T-helper 2 cell treated with Interferon-gamma antibody and Interleukin-4, amounts not matched to agents 100 ng/mL and 5 ng/mL, for 36 hours (primary cell): ENCODE measurements at regions not wholly inside any gene's neighbourhood (a gene's known extent, or its start where the extent isn't known, plus 50 kb on each side); places are given as distances from the start of the nearest gene placed in this dataset.
"Not testable (repeated sequence)": the region's sequence is repeated elsewhere in the genome, so short reads cannot be mapped to it uniquely, and the experiment has no call there.

ENCODE experiments used
- intact Hi-C: fragments of 100-400 bp; cut with micrococcal nuclease; formaldehyde crosslinking; loops from one replicate; pipeline ENCODE4 v1.15.1; 2023

DNA sequence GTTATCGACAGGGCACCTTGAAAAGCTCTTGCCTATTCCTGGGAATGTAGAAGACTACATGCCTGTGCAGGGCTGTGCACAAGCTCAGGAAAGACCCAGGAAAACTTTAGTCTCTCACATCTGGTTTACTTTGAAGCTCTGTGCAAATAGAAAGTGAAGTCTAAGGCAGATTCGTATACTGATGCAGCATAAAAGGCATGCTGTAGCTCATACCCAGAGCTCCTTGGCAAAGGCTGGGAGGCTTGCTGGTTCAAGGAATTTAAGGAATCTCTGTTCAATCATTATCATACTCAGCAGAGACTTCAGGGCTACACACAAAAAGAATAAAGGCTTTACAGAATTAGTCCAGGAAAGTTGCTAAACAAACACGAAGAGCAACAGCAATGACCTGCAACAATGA lies 192.0 kb downstream of the OTUD1 start:
- intact Hi-C loops = no loop called here

DNA sequence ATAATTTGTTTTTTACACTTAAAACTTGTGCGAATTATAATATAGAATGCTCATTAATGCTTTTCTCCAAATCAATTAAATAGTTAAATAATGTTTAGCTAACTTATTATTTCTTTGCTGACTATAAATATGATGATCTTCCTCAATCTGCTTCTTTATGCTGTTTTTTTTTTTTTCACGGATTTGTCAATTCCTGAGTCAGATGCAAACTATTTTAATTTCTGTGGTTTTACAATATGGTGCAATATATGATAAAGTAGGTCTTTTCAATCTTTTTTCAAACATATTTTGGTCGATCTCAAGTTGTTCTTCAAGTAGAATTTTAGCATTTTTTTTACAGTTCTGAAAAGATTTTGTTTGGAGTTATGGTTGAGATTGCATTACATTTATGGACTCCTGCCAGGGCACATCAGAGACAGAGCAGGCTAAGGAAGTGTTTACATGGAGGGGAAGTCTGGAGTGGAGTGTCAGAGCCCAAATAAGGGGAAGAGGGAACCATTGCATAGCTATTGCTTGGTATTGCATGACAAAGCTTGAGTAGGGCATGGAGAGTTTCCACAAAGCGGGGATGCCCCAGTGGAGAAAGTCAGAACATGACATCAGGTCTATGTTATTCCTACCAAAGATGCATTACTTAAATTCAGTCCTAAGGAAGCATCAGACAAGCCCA lies 204.4 kb downstream of the OTUD1 start:
- intact Hi-C loops = no loop called here

DNA sequence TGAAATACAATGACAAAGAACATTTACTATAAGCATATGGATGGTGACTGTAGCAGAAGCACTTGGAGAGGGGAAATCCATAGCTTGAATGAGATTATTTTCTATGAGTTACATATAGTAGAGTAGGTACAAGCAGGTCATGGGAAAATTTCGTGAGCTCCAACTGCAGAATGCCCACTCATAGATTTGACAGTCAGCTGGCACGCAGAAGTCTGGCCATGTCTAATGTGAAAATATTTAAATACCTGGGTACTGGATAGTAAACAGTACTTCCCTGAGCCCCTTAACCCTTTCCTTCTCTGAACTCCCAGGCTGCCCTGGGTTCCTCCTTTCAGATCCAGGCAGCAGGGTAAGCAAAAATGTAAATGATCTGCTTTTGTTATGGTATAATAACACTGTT lies 209.7 kb downstream of the OTUD1 start:
- intact Hi-C loops = no loop called here

DNA sequence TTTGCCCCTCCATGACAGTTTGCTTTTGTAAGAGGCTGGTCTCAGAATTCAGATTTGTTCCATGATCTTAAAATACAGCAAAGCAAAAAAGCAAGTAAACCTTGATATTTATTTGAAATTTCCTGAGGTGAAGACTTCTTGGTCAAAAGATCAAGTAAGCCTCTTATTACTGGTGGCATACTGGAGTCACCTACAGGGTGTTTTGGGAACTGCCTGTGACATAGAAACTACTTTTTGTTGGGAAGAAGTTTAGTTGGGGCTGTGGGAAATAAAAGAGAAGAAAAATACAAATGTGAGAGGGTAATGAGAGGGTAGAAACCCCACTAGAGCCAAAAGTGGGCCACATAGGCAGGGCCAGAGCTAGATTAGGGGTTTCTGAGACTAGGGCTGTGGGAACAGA lies 217.9 kb downstream of the OTUD1 start:
- intact Hi-C loops = no loop called here

DNA sequence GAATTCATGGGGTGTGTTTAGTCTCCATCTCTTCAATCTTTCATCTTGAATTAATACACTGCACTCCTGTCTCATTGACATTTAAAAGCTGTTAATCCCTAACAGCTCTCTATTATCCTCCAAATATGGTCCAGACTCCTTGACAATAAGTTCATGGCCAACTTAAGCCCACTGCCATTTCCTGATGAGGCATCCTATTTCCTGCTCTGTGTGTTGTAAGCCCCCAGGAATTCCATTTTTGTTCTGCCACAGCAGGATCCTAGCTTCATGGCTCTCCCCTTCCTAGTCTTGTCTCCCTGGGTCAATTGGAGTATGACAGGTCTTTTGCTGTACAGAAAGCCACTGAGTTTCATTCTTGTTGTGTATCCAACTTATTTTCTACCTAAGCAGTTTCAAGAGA lies 218.8 kb downstream of the OTUD1 start:
- intact Hi-C loops = no loop called here

DNA sequence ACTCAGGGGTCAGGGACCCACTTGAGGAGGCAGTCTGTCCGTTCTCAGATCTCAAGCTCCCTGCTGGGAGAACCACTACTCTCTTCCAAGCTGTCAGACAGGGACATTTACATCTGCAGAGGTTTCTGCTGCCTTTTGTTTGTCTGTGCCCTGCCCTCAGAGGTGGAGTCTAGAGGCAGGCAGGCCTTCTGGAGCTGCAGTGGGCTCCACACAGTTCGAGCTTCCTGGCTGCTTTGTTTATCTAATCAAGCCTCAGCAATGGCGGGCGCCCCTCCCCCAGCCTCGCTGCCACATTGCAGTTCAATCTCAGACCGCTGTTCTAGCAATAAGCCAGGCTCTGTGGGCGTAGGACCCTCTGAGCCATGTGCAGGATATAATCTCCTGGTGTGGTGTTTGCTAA lies 233.0 kb downstream of the OTUD1 start:
- intact Hi-C loops = not testable (repeated sequence)

DNA sequence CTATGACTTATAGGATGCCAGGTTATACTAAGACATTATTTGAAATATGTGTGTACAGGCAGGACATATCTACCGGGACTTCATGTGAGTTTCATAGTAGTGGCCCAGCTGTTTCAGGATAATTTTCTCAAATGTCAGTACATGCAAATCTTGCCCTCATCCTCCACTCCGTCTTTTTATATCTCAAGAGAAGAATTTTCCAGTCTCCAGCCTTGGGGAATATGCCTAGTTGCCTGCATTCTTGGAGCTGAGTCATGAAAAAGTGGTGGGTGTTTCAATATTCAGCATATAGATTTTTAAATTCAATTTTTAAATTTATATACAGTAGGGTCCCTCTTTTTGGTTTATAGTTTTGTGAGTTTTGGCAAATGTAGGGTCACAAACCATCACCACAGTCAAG lies 236.7 kb downstream of the OTUD1 start:
- intact Hi-C loops = no loop called here

DNA sequence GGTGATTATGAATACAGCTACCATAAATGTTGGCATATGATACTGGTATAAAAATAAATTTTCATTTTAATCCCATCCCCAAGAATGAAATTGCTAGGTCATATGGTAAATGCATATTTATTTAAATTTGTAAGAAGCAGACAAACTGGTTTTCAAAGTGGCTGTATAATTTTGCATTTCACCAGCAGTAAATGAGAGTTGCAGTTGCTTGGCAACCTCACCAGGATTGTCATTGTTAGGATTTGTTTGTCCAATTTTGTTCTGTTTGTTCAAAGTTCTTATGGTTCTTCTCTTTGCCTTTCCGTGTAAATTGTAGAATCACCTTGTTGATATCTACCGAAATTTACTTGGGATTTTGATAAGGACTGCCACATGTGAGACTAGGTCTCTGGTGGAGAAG lies 237.4 kb downstream of the OTUD1 start:
- intact Hi-C loops = no loop called here

DNA sequence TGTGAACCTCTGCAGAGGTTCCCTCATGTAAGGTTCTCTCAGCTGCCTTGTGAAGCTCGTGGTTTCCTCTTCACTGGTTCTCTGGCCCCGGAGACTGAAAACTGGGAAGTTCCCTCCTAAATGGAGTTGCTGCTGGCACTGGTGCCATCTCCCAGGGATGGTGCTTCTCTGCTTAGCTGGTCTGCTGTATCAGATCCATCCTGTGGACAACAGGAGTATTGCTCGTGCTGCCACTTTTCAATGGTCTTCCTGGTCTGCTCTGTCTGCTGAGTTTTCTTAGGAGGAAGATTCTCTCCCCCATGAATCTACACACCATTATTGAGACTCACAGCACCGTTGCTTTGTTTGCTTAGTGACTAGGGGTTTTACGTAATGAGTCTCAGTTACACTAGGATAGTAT lies 247.8 kb downstream of the OTUD1 start:
- intact Hi-C loops = no loop called here

DNA sequence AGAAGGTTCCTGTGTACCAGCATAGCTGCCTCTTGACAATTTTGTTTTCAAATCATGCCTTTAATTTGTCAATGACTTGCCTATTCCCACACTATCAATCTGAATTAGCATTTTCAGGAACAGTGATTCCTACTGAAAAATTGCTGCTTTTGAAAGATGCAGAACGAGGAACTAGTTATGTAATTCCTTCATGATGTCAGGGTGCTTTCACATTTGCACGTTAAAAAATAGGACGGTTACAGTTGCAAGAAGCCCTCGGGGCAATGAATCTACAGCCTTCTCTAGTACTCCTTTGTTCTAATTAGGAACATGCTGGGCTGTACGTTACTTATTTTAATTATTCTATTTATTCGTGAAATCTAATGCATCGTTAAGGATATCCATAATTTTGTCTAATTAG lies 253.9 kb downstream of the OTUD1 start:
- intact Hi-C loops = loop anchor here (10.0 kb wide), 1 partner anchor 498 kb away; the partner anchor contains the start of gene PTF1A

DNA sequence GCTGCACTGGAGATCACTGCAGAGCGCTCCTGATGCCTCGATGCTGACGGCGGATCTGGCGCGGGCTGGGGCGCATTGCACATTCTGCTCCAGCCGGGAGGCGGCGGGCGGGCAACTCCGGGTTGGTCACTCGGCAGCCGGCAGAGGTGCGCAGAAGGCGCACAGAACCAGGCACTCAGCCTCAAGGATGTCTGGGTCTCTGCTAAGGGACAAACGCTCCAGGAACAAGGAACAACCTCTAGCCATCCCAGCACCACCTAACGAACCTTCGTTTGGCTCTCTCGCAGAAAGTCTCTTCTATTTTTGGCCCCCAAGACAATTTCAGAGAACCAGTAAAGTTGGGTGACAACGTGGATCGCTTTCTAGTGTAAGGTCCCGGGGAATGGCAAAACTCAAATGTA lies 254.6 kb downstream of the OTUD1 start:
- intact Hi-C loops = loop anchor here (10.0 kb wide), 1 partner anchor 499 kb away; the partner anchor contains the start of gene PTF1A

DNA sequence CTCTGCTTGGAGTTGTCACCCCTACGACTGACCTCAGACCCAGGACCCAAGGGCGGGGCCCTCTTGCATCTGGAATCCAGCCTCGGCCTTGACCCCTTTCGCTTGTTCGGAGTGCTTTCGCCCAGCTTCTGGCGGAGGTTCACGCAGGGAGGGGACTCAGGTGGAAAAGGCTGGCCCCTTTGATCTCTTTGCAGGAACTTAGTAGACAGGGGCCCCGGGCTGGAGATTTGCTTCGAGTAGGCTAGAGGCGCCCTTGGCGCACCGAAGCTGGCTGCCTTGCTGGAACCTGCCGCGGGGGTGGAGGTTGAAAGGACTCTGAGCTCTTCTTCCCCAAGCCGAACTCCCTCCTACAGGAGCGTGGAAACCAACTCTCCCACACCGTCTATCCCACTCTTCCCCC lies 255.1 kb downstream of the OTUD1 start:
- intact Hi-C loops = loop anchor here (10.0 kb wide), 1 partner anchor 499 kb away; the partner anchor contains the start of gene PTF1A

DNA sequence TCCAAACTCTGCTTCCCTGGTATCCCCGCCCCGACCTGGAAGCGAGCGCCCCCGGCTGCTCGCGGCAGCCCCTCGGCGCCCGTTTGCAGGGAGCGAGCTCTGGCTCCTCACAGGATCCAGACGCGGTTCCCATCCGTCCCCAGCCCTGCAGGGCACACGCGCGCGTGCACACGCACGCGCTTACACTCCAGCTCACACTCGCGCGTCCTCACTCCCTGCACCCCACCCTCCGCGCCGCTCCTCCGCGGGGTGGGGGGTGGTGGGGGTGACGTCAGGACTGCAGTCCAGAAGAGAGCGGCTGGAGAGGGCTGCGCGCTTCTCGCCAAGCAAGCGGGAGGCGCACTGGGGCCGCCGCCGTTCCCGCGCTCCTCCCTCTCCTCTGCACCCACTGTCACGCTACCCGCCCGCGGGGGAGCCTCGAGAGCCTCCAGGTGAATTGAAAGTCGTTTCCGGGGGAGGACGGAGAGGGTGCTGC lies 255.6 kb downstream of the OTUD1 start:
- intact Hi-C loops = loop anchor here (10.0 kb wide), 1 partner anchor 500 kb away; the partner anchor contains the start of gene PTF1A

DNA sequence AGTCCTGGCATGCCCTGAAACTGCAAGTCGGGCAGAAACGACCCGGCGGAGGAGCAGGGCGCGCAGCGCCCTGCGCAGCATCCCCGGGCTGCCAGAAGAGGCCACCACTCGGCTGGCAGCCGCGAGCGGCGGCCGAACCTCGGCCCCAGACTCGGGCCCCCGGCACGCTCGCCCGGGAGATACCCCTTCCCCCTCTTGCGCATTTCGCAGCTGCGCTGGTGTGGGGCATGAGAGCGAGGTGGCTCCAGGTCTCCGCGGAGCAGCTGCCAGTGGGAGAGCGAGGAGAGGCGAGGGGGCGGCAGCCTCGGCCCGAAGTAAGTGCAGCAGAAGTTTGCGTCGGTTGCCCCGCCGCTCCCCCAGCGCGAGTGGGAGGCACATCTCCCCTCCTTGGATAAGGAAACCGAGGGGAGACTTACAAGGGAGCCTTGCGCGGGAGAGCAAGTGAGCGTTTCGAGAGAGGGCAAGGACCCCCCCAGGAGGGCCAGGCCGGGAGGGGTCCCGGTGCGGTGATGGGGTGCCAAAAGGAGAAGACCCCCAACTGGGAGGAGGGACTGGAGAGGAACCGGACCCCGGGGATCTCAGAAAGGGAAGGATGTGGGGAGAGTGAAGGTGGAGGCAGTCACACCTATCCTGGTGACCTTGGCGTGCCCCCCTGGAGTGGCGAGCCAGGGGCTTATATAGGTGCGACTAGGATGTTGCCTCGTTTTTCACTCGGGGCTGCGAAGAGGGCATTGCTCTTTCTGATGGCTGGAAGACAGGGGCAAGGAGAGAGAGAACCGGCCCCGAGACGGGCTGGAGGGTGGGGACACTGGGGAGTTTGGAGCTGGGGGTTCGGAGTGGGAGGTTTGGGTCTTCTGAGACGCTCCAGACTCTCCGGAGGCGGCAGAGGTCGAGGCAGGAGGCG lies 256.3 kb downstream of the OTUD1 start:
- intact Hi-C loops = loop anchor here (10.0 kb wide), 1 partner anchor 500 kb away; the partner anchor contains the start of gene PTF1A

DNA sequence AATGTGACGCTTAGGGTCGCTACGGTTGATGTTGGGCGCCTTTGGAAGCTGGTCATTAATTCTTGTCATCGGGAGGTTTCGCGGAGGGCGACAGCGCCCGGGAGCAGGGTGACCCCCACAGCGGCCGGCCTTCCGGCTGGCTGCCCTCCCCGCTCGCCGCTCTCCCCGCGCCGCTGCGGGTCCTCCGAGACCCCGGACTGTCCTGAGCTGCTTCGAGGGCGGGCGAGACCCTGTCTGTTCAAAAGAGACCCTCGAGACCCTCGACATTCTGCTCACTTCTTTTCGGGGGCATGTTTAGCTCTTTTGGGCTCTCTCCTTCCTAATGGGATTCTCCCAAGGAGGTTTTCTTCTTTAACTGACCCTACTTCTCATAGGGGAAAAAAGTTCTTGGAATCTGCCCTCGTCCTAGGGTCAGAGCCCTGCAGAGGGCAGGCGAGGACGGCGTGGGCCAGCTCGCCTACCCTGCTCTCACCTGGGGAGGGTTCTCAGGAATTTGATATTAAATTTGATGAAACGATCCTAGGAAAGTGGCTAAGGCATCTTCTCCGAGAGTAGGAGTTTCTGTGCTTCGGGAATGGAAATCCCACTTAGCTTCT lies 257.0 kb downstream of the OTUD1 start:
- intact Hi-C loops = loop anchor here (10.0 kb wide), 1 partner anchor 501 kb away; the partner anchor contains the start of gene PTF1A

DNA sequence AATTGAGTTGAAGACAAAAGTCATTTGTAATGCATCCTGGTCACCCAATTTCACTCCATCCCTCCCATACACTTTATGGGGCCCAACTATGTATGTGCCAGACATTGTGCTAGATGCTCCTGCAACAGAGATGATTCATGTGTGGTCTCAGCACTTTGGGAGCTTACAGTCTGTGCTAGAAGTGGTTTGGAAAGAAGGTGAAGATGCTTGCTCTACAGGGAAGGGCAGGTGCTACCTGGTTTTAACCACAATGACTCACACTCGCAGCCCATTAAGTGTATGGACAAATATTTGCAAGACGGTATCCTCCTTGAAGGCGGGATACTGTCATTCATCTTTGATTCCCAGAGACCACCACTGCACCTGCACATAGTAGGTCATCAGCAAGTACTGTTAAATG lies 257.6 kb downstream of the OTUD1 start:
- intact Hi-C loops = loop anchor here (10.0 kb wide), 1 partner anchor 502 kb away; the partner anchor contains the start of gene PTF1A

DNA sequence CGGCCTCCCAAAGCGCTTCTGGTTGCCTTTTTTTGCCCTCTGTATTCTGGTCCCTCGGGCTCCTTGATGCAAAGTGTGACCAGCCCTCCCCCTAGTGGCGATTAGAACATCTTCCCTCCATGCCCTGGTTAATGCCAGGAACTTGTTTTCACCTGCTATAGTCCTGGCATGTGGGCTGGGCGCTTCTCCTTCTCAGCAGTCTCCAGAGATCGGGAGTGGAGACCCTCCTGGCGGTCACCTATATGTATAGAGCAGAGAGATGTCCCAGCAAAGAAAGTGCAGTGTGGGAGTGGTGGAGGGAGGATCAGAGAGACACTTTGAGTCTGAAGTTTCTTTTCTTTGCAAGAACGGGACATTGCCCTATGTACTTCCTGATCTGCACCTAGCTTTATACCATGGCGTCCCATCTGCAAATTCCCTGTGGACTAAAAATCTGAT lies 264.1 kb downstream of the OTUD1 start:
- intact Hi-C loops = loop anchor here (1.0 to 2.0 kb wide), 4 partner anchors 173 to 545 kb away; no protein-coding TSS in a partner anchor

DNA sequence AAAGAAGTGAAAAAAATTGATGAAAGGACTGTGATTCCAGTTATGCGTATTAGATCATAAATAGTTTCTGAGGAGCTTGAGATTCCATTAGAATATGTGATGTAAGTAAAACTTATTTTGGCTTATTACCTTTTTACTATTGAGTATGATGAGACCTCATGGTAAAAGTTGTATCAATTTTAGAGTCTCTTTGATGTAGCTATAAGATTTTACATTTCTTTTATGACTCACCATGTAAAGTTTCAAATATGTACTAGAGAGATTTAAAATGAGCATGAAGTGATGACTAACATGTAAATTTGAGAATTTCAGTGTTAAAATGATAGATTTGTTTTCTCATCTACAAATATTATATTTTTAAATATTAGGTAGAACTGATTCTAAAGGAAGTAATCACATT lies 276.5 kb downstream of the OTUD1 start:
- intact Hi-C loops = no loop called here

DNA sequence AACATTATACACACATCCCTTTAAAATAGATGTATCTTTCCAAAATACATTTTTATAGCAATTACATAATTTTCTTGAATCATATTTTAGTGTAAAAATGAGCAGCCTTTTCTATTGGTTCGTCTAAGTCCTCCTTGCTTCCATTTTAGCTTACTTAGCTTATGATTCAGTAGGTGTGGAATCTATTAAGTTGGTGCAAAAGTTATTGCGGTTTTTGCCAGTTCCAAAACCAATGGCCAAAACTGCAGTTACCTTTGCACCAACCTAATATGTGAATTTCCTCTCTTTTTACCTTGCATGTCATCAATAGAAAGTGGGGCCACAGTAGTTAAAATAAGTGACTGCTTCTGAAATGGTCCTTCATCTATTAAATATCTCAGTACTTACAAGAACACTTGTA lies 279.0 kb downstream of the OTUD1 start:
- intact Hi-C loops = no loop called here

DNA sequence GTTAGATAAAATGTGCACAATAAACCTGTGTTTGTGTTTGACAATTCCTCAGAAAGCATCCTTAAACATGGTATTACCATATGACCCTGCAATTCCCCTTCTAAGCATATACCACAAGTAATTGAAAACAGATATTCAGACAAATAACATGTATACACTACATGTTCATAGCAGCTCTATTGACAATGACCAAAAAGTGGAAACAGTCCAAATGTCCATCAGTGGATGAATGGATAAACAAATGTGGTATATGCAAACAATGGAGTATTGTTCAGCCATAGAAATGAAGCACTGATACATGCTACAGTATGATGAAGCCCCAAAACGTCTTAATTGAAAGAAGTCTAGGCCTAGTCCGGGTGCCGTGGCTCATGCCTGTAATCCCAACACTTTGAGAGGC lies 280.1 kb downstream of the OTUD1 start:
- intact Hi-C loops = no loop called here

DNA sequence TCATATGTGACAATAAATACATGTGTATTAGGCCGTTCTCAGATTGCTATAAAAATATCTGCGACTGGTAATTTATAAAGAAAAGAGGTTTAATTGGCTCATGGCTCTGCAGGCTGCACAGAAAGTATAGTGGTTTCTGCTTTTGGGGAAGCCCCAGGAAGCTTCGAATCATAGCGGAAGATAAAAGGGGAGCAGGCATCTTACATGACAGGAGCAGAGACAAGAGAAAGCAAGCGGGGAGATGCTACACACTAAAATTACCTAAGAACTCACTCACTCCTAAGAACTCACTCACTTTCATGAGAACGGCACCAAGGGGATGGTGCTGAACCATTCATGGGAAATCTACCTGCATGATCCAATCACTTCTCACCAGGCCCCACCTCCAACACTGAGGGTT lies 284.9 kb downstream of the OTUD1 start:
- intact Hi-C loops = no loop called here

DNA sequence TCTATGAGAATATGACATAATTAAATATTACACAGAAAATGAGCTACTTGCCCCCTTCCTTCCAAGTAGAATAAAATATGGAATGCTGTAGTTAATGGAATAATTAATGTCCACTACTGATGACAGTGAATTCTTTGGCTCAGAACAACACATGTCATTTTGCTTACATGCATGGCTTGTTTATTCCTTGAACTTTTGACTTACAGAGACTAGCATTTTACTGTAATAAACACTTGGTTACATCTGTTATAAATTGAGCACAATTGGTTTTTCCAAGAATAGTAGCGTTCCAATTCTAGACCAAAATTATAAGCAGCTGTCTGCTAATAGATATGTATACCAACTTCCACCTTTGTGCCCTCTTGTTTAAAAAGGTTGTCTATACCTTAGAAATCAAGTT lies 286.7 kb downstream of the OTUD1 start:
- intact Hi-C loops = no loop called here
